HG03066 (cell line): ENCODE measurements at regions not wholly inside any gene's neighbourhood (a gene's known extent, or its start where the extent isn't known, plus 50 kb on each side); places are given as distances from the start of the nearest gene placed in this dataset.
"Not testable (repeated sequence)": the region's sequence is repeated elsewhere in the genome, so short reads cannot be mapped to it uniquely, and the experiment has no call there.

Experiments
- ATAC-seq: cut with Tn5 transposase; IDR thresholded peaks from one replicate; pipeline ENCODE4 v1.9.1; 2021; ENCODE audit warnings: low read depth; ENCODE audit not compliant: unreplicated experiment

GRCh38 chr12:131352296-131352900, 358.5 kb upstream of the SFSWAP start:
- no peak for ATAC-seq

- ATAC-seq: no peak
These were observed 357.5 kb upstream of the SFSWAP start for GRCh38 chr12:131353376-131353775.

DNA sequence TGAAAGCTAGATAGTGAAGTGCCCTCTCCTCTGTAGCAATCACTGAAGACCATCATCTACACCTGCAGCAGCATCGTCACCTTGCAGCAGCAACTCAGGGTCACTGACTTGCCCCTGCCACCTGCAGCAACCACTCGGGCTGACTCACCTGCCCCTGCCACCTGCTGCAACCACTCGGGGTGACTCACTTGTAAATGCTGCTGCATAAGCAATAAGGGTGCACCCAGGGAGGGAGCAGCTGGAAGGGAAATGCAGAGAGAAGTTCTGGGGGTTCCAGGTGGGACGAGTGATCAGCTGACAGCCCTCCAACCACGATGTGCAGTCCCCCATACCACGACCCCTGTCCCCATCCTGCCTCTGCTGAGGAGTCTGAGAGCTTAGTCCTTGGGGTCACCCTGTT, 357.1 kb upstream of the SFSWAP start:
- no peak for ATAC-seq

GRCh38 chr12:131355361-131356245, 355.3 kb upstream of the SFSWAP start:
- ATAC-seq: no peak

GRCh38 chr12:131356485-131357184, 354.3 kb upstream of the SFSWAP start:
- ATAC-seq: no peak

- no peak for ATAC-seq
These were observed 353.6 kb upstream of the SFSWAP start for GRCh38 chr12:131357185-131357747.

- ATAC-seq: no peak
These were observed 353.0 kb upstream of the SFSWAP start for GRCh38 chr12:131357920-131358319.

DNA sequence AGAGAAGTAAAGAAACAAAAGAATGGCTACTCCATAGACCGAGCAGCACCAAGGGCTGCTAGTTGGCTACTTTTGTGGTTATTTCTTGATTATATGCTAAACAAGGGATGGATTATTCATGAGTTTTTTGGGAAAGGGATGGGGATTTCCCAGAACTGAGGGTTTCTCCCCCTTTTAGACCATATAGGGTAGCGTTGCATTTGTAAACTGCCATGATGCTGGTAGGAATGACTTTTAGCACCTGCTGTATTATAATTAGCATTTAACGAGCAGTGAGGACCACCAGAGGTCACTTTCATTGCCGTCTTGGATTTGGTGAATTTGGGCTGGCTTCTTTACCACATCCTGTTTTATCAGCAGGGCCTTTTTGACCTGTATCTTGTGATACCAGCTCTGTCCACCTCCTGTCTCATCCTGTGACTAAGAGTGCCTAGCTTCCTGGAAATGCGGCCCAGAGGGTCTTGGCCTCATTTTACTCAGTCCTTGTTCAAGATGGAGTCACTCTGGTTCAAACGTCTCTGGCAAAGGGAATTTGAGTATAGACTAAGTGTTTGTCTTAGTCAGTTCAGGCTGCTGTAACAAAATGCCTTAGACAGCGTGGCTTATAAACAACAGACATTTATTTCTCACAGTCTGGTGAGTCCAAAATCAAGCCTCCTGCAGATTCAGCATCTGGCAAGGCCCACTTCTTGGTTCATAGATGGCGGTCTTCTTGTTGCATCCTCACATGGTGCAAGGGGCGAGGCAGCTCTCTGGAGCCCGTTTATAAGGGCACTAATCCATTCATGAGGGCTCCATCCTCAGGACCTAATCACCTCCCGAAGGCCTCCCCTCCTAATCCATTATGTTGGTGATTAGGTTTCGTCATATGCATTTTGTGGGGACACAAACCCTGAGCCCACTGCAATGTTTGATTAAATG, 348.3 kb upstream of the SFSWAP start:
- no peak for ATAC-seq

DNA sequence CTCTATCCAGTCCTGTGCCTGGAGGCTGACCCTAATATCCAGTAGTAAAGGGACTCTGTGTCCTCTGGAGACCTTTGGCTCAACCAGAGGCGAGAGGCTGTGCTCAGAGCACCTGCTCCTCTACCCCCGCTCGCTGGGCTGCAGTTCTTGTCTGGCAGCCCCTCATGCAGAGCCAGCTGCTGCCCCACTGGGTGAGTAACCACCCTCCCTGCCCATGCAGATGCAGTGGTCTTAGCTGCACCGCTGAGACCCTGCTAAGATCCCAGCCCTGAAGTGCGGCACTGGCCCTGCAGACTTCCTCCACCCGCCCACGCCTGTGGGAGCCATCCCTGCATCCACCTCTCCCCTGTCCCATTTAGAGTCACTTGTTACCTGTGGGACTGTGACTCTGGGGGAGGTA, 347.5 kb upstream of the SFSWAP start:
- no peak for ATAC-seq

DNA sequence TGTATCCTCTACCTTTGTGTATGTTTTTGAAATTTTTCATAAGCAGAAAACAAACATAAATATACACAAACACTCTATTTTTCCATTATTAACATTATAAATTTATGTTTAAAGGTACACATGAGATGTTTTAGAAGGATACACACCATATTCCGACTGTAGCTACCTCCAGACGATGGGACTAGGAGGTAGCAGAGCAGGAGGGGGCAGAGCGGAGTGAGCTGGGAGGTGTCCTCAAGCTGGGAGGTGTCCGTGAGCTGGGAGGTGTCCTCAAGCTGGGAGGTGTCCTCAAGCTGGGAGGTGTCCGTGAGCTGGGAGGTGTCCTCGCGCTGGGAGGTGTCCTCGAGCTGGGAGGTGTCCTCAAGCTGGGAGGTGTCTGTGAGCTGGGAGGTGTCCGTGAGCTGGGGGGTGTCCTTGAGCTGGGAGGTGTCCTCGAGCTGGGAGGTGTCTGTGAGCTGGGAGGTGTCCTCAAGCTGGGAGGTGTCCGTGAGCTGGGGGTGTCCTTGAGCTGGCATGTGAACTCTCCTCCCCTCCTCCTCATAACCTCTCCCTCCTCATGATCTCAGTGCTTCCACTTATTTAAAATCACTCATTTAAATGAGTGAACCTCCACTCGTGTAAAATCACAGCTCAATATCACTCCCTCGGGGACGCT, 346.9 kb upstream of the SFSWAP start:
- ATAC-seq: no peak

DNA sequence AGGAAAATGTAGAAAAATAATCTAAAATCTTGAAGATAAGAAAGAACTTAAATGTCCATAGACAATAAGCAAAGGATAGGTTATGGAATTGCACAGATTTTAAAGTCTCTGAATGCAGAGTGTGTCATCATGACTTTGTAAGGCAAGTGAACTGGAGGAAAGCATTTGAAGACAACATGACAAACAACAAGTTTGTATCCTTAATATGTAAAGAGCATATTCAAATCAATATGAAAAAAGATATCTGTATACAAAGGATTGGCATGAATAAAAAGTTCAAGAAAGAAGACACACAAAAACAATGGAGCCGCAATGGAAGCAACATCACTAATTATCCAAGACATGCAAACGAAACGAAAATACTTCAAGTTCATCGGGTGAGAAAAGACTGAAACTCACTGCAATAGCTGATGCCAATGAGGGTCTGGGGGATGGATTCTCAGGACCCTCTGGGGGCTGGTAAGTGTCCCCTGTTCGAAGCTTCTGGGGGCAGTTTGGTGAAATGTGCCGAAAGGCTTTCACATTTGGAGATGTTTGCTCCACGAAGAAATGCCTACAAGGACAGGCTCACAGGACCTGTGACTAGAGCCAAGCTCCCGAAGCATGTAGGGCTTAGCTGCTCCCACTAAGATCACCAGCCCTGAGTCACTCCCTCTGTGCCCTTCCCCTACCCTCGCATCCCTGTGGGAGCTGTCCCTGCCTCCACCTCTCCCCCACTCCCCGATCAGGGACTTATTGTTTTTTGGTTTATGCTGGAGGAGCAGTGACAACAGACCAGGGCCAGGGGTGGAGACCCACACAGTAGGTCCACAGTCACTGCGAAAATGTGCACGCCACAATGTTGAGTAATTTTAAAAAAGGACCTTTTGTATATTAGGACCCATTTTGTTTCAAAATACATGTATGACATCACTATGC, 345.7 kb upstream of the SFSWAP start:
- no peak for ATAC-seq

DNA sequence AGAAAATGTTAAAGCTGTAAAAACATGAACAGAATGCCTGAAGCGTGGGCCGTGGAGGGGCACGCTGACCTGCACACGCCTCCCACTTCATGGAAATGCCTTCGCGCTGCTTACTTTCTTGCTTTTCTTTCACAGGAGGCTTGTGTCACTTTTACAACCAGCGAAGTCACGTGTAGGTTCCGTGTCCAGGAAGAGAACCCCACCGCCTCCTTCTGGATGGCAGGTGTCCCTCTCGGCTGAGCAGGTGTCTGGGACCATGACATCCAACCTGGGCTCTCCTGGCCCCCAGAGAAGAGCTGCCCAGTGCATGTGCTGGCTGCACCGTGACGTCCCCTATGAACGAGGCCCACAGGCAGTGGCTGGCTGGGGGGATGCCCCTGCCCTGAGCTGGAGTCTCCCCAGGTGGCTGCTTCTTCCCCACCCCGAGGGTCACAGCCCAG, 345.0 kb upstream of the SFSWAP start:
- no peak for ATAC-seq

DNA sequence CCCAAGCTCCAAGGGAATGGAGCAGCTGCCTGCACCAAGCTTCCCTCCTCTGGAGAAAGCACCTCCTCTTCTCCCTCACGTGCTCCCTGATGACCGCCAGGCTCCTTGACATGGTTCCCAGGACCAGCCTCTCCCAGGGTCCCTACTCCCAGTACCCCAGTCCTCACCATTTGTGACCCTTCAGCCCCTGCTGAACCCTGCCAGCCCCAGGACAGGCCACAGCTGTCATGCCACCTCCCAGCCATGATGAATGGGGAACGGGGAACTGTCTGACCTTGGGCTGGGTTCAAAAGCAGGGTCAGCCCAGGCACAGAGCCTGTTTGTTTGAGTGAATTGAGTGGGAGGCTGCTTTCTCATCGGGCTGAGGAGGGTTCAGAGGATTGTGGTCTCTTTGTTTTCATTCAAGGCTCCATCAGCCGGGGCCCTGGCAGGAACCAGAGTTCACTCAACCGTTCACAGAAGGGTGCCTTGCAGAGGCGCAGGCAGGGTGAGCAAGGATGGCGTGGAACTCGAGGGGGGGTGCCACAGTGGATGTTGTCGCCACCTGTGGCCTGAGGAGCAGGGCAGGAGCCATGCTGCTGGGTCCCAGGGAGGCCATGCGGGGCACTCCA, 344.5 kb upstream of the SFSWAP start:
- no peak for ATAC-seq

- ATAC-seq: not testable (repeated sequence)
These were observed 343.6 kb upstream of the SFSWAP start for GRCh38 chr12:131367067-131367982.

DNA sequence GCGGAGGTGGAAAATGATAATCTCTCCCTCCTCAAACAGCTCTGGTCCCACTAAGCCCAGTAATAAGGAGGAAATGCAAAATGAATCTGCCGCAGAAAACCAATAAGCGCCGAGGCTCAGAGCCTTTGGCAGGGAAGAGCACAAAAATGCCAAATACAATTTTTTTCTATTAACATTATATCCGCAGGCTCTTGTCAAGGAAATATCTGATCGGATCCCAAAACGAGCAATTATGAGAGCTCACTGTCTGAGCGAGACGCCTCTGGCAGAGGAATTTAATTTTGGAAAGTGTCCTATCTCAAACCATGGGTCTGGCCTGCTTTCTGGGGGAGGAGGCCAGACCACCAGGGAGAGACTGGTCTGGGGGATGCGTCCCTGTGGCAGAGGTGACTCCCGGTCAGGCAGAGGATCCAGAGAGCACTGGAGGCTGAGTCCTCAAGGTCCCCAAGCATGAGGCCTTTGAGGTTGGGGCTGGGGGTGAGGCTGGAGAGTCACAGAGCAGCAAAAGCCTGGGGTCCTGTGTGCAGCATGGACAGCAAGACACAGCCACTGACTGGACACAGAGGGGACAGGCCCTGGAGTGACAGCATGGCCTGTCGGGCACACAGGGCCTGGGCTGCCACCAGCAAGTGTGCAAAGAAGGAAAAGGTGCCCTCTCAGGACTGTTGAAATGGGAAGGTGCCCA, 342.8 kb upstream of the SFSWAP start:
- no peak for ATAC-seq

GRCh38 chr12:131368668-131369071, 342.2 kb upstream of the SFSWAP start:
- ATAC-seq: no peak
